Activated naive CD4-positive, alpha-beta T cell treated with anti-CD3 and anti-CD28 coated beads, Interleukin-2, amount 10 ng/mL, durations not matched to agents 7 days and 5 days (primary cell): ENCODE measurements at regions not wholly inside any gene's neighbourhood (a gene's known extent, or its start where the extent isn't known, plus 50 kb on each side); places are given as distances from the start of the nearest gene placed in this dataset.

Experiments used
- CTCF ChIA-PET: fragments of 350-600 bp; sonication (Branson Sonifier 250); formaldehyde crosslinking; loops from one replicate; lab custom pipeline; 2021; ENCODE audit warnings: antibody characterized with exemption; lab: Charles Lee
- DNase-seq: peaks from one replicate; pipeline ENCODE4 v3.0.0-alpha.2; 2020
- H3K27ac Mint-ChIP-seq: one replicate; pipeline ENCODE4 v1.8.0; 2021; ENCODE audit warnings: mild to moderate bottlenecking, moderate library complexity, mixed read lengths
- H3K27me3 Mint-ChIP-seq: one replicate; pipeline ENCODE4 v1.8.0; 2021; ENCODE audit warnings: mild to moderate bottlenecking, mixed read lengths
- H3K36me3 Mint-ChIP-seq: one replicate; pipeline ENCODE4 v1.8.0; 2021; ENCODE audit warnings: mixed read lengths
- H3K4me1 Mint-ChIP-seq: one replicate; pipeline ENCODE4 v1.8.0; 2021; ENCODE audit warnings: mixed read lengths
- H3K4me3 Mint-ChIP-seq: one replicate; pipeline ENCODE4 v1.8.0; 2021; ENCODE audit warnings: mild to moderate bottlenecking, moderate library complexity, mixed read lengths
- H3K9me3 Mint-ChIP-seq: one replicate; pipeline ENCODE4 v1.8.0; 2021; ENCODE audit warnings: mixed read lengths

- Mint-ChIP-seq H3K4me3 (no peak overlapping the region), H3K27ac (no peak overlapping the region), H3K9me3 (no peaks in the 10 kb centered on the region), H3K4me1 (peaks cover 5% of the 10 kb centered on the region), H3K36me3 (no peaks in the 10 kb centered on the region), H3K27me3 (peaks cover 70% of the 10 kb centered on the region)
- CTCF ChIA-PET: interaction anchor here (0.6 to 4.9 kb wide), 23 partner anchors 8 to 435 kb away, joined by 3 to 42 read pairs (median 4); no protein-coding TSS in a partner anchor
- peak; percentile 76 for DNase-seq
These were observed 85.3 kb upstream of the SYT13 start for GRCh38 chr11:45371251-45372115.

GRCh38 chr11:45369313-45369712 lies 83.2 kb upstream of the SYT13 start:
- Mint-ChIP-seq H3K27ac (no peak overlapping the region), H3K4me3 (no peak overlapping the region), H3K27me3 (peaks cover 59% of the 10 kb centered on the region), H3K9me3 (no peaks in the 10 kb centered on the region), H3K4me1 (peaks cover under 1% of the 10 kb centered on the region), H3K36me3 (no peaks in the 10 kb centered on the region)
- no peak for DNase-seq
- CTCF ChIA-PET: no interaction called here

GRCh38 chr11:45368697-45369096 lies 82.6 kb upstream of the SYT13 start:
- Mint-ChIP-seq H3K4me3 (no peak overlapping the region), H3K36me3 (no peaks in the 10 kb centered on the region), H3K27ac (no peak overlapping the region), H3K27me3 (peaks cover 56% of the 10 kb centered on the region), H3K9me3 (no peaks in the 10 kb centered on the region), H3K4me1 (no peaks in the 10 kb centered on the region)
- CTCF ChIA-PET: no interaction called here
- DNase-seq: no peak

DNA sequence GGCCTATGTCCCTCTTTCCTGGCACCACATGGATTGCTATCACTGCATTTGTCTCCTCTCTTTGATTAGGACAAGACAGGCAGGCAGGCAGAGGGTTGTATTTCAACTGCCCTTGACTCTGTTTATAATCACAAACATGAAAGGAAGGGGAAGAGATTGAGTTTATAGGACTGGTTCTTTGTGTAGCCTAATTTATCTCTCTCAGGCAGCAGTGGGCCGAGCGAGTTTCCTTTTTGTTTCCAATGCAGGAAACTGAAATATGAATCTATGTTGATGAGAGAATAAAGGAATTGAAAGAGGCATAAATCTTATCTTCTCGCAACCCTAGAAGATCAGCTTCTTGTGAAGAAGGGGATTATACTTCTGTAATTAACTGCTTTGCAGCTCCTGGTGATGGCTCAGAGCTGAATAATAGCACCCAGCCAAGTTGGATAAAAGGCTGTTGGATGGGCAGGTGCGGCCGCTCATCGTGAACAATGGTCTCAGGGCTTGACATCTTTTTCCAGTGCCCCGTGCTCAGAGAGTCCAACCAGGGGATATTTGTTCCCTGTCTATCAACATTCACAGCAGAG lies 80.6 kb upstream of the SYT13 start:
- no peak for DNase-seq
- CTCF ChIA-PET: no interaction called here
- H3K27ac Mint-ChIP-seq: no peak overlapping the region
- H3K4me1 Mint-ChIP-seq: no peaks in the 10 kb centered on the region
- no peak overlapping the region for H3K4me3 Mint-ChIP-seq
- peaks cover 45% of the 10 kb centered on the region for H3K27me3 Mint-ChIP-seq
- H3K9me3 Mint-ChIP-seq: no peaks in the 10 kb centered on the region
- H3K36me3 Mint-ChIP-seq: no peaks in the 10 kb centered on the region

GRCh38 chr11:45365961-45366618 lies 79.9 kb upstream of the SYT13 start:
- DNase-seq: no peak
- CTCF ChIA-PET: no interaction called here
- Mint-ChIP-seq H3K9me3 (no peaks in the 10 kb centered on the region), H3K36me3 (no peaks in the 10 kb centered on the region), H3K27me3 (peaks cover 42% of the 10 kb centered on the region), H3K27ac (no peak overlapping the region), H3K4me1 (no peaks in the 10 kb centered on the region), H3K4me3 (no peak overlapping the region)

GRCh38 chr11:45362636-45363035 lies 76.5 kb upstream of the SYT13 start:
- peaks cover 20% of the 10 kb centered on the region for H3K27me3 Mint-ChIP-seq
- no peak overlapping the region for H3K4me3 Mint-ChIP-seq
- no peaks in the 10 kb centered on the region for H3K9me3 Mint-ChIP-seq
- no peaks in the 10 kb centered on the region for H3K36me3 Mint-ChIP-seq
- no peak for DNase-seq
- no peak overlapping the region for H3K27ac Mint-ChIP-seq
- CTCF ChIA-PET: interaction anchor here (3.1 kb wide), 1 partner anchor 9 kb away, joined by 18 read pairs; no protein-coding TSS in a partner anchor
- H3K4me1 Mint-ChIP-seq: no peaks in the 10 kb centered on the region

- CTCF ChIA-PET: interaction anchor here (1.6 to 3.1 kb wide), 2 partner anchors 10 to 11 kb away, joined by 4 to 18 read pairs; no protein-coding TSS in a partner anchor
These were observed 75.4 kb upstream of the SYT13 start for GRCh38 chr11:45361551-45361950.

DNA sequence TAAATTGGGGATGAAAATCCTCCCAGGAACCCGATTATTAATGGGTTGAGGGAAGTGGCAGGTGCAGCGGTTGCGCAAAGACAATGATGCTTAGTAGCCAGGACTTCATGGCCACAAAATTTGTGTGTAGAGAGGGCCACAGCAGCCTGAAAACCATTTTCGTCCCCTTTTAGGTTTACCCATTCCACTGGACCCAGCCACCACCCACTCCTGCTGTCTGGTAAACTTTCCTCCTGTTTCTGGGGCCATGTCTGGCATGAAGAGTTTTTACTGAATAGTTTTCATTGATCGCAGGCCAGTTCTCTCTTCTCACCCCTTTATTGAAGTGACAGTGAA lies 69.5 kb upstream of the SYT13 start:
- Mint-ChIP-seq H3K27me3 (peaks cover 4% of the 10 kb centered on the region), H3K4me1 (peaks cover 13% of the 10 kb centered on the region), H3K4me3 (peak overlapping the region; percentile 71), H3K36me3 (no peaks in the 10 kb centered on the region), H3K27ac (peak overlapping the region; percentile 21), H3K9me3 (peaks cover 5% of the 10 kb centered on the region)
- no peak for DNase-seq
- CTCF ChIA-PET: interaction anchor here (0.8 to 1.0 kb wide), 2 partner anchors 16 to 303 kb away, joined by 3 to 4 read pairs; no protein-coding TSS in a partner anchor

More at GRCh38 chr11:45361551-45361950, 75.4 kb upstream of the SYT13 start:
- peaks cover 19% of the 10 kb centered on the region for H3K27me3 Mint-ChIP-seq
- H3K9me3 Mint-ChIP-seq: no peaks in the 10 kb centered on the region
- DNase-seq: no peak
- no peak overlapping the region for H3K27ac Mint-ChIP-seq
- no peaks in the 10 kb centered on the region for H3K36me3 Mint-ChIP-seq
- H3K4me1 Mint-ChIP-seq: no peaks in the 10 kb centered on the region
- no peak overlapping the region for H3K4me3 Mint-ChIP-seq

DNA sequence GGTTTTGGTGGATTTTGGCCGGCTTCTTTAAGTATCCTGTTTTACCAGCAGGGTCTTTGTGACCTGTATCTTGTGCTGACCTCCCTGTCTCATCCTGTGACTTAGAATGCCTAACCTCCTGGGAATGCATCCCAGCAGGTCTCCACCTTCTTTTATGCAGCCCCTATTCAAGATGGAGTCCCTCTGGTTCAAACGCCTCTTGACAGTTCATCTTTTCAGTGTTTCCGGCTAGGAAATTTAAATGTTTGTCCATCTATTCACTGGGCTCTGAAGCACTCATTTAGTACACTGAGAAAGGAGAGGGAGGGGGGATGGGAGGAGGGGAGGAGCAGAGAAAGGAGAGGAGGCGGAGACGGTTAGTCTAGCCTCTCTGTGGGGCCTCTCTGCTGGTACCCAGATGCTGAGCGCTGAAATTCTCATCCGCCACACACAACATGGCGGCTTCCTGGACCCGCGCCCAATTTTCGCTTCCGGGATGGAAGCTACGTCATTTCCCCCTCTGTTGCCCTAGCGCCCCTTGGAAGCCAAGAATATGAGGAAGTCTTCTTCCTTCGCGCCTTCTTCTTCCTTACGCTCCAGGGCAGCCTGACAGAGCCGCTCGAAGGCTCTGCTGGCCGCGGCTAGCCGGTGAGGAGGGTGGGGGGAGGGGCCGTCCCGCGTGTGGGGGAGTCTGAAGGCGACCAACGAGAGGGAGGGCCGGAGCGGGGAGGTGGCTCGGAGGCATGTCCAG lies 69.0 kb upstream of the SYT13 start:
- H3K9me3 Mint-ChIP-seq: peaks cover 5% of the 10 kb centered on the region
- peaks cover 13% of the 10 kb centered on the region for H3K4me1 Mint-ChIP-seq
- no peaks in the 10 kb centered on the region for H3K36me3 Mint-ChIP-seq
- CTCF ChIA-PET: interaction anchor here (0.8 kb wide), 1 partner anchor 15 kb away, joined by 3 read pairs; no protein-coding TSS in a partner anchor
- H3K4me3 Mint-ChIP-seq: peak overlapping the region; percentile 71
- DNase-seq: peak; percentile 90
- H3K27me3 Mint-ChIP-seq: peaks cover 4% of the 10 kb centered on the region
- peak overlapping the region; percentile 75 for H3K27ac Mint-ChIP-seq

DNA sequence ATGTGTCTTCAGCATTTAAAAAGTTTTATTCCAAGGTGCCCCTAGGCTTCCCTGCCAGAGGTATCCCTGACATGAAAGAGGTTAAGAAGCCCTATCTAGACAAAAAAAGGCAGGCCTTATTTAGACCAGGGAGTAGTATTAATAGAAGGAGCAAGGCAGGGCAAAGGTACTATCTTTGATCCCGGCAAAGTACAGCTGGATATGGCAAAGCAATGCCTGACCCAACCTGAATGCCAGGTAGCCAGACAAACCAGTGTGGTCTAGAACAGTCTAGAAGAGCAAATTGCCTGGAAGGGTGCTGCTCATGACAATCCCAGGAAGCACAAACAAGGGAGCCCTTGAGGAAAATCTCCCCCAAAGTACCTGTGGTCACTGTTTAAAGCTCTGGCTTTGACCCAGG lies 62.6 kb upstream of the SYT13 start:
- Mint-ChIP-seq H3K4me3 (no peak overlapping the region), H3K27me3 (peaks cover 24% of the 10 kb centered on the region), H3K9me3 (peaks cover 1% of the 10 kb centered on the region), H3K4me1 (no peaks in the 10 kb centered on the region), H3K27ac (no peak overlapping the region), H3K36me3 (no peaks in the 10 kb centered on the region)
- no peak for DNase-seq
- CTCF ChIA-PET: no interaction called here

DNA sequence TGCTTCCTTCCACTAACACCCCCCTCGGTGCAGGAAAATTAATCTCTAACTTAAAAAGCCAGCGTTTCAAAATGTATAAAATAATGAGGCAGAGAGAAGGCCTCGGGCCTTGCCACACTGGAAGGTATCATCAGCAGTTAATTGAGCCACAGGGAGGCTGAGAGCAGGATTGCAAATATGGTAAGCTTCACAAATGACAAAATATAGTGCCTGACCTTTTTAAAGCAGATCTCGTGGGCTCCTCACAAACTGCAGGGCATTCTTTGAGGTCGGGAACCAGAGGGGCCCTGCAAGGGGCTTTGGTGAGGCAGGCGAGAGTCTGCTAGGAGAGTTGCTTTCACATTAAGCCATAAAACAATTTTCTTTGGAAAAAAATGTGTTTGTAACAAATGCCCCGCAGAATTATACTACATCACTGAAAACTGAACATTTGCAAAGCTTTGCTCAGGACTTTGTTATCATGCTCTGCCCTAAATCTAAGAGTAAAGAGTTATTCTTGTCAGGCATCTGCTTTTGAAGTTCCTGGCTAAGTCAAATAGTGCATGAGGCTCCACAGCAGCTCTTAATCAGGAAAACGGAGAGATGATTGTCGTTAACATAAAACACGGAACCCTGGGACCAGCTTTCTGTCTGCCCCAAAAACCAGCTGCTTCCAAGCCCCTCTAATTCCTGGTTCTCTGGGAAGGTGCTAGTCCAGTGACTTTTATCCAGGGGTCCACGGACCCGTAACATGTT lies 61.4 kb upstream of the SYT13 start:
- CTCF ChIA-PET: no interaction called here
- Mint-ChIP-seq H3K4me3 (no peak overlapping the region), H3K9me3 (no peaks in the 10 kb centered on the region), H3K27ac (no peak overlapping the region), H3K27me3 (peaks cover 28% of the 10 kb centered on the region), H3K36me3 (no peaks in the 10 kb centered on the region), H3K4me1 (no peaks in the 10 kb centered on the region)
- no peak for DNase-seq

DNA sequence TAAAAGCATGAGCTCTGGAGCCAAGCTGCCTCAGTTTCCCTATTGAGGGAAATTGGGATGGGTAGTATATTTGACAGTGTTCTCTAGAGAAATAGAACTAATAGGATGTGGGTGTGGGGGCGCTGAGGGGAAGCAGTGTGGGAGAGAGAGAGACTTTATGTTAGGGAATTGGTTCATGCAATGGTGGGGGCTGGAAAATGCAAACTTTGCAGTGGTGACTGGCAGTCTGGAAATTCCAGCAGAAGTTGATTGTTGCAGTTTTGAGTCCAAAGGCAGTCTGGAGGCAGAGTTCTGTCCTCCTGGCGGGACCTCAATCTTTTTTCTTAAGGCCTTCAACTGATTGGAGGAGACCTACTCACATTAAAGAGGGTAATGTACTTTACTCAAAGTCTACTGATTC lies 59.4 kb upstream of the SYT13 start:
- CTCF ChIA-PET: no interaction called here
- no peaks in the 10 kb centered on the region for H3K9me3 Mint-ChIP-seq
- H3K4me1 Mint-ChIP-seq: no peaks in the 10 kb centered on the region
- H3K27ac Mint-ChIP-seq: no peak overlapping the region
- no peak overlapping the region for H3K4me3 Mint-ChIP-seq
- DNase-seq: no peak
- H3K27me3 Mint-ChIP-seq: peaks cover 35% of the 10 kb centered on the region
- no peaks in the 10 kb centered on the region for H3K36me3 Mint-ChIP-seq

GRCh38 chr11:45344028-45344427 lies 57.9 kb upstream of the SYT13 start:
- H3K4me3 Mint-ChIP-seq: no peak overlapping the region
- CTCF ChIA-PET: no interaction called here
- H3K36me3 Mint-ChIP-seq: no peaks in the 10 kb centered on the region
- H3K4me1 Mint-ChIP-seq: peaks cover 11% of the 10 kb centered on the region
- no peak overlapping the region for H3K27ac Mint-ChIP-seq
- H3K9me3 Mint-ChIP-seq: no peaks in the 10 kb centered on the region
- H3K27me3 Mint-ChIP-seq: peaks cover 41% of the 10 kb centered on the region
- no peak for DNase-seq
